Skin epidermis (tissue), 12 donors: ENCODE measurements at regions not wholly inside any gene's neighbourhood (a gene's known extent, or its start where the extent isn't known, plus 50 kb on each side); places are given as distances from the start of the nearest gene placed in this dataset.

ENCODE experiments used
- H3K27ac ChIP-seq, 21 experiments: fragments of 200-600 bp; sonication (generic) in 11 of 21; one replicate each; pipeline ENCODE4 v1.5.0; 2020; ENCODE audit warnings: mild to moderate bottlenecking in 3 of 21, inconsistent platforms in 2 of 21, moderate library complexity in 2 of 21
- H3K4me3 ChIP-seq, 7 experiments: fragments of 200-600 bp; sonication (generic) in 2 of 7; one replicate each; pipeline ENCODE4 v1.5.0; 2020; ENCODE audit warnings: inconsistent platforms in 2 of 7, mild to moderate bottlenecking in 2 of 7, moderate library complexity in 1 of 7

DNA sequence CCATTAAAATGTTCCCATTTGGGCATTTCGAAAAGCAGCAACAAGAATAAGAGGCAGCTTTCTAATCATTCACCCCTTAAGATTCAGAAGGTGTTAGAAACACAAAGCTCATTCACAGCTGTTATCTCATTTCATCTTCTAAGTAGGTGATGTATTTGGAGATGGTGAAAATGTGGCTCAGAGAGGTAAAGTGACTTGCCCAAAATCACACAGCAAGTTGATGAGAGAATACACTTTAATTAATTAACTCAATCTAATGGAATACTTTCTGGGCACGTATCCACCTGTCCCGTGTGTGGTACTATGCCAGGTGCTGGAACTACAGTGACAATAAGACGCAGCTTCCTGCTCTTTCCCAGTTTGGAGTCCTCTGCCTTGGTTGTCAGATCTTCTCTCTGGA is 147.4 kb upstream of the LRFN2 start:
- no peak overlapping the region for H3K4me3 ChIP-seq
- no peak overlapping the region for H3K27ac ChIP-seq

DNA sequence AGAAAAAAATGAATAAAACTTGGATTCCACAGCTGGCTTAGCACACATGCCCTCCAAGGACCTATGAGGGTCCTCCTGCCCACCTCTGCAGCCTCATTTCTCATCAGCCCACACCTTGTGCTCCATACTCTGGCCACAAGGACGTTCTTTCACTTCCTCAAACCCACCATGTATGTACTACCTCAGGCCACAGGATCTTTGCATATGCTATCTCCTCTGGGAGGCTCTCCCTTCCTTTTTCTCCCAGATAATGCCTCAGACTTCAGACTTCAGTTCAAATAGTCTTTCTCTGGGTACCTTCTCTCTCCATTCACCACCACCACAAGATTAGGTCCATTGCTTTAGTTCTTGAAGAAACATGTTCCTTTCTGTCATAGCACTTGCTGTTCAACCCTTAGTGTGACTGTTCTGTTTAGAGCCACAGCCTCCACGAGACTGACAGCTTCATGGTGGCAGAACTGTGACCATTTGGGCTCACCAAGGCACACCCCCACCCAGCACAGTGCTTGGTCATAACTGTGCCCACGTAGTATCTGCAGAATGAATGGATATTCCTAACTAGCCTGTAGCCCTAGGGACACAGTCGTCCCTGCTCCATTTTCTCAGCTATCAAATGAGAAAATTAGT is 146.7 kb upstream of the LRFN2 start:
- H3K4me3 ChIP-seq = no peak overlapping the region

GRCh38 chr6:40733290-40733689 is 146.1 kb upstream of the LRFN2 start:
- Histone ChIP-seq H3K4me3 (no peak overlapping the region), H3K27ac (no peak overlapping the region)

More for the DNA sequence above, 146.7 kb upstream of the LRFN2 start:
- H3K27ac ChIP-seq = no peak overlapping the region

DNA sequence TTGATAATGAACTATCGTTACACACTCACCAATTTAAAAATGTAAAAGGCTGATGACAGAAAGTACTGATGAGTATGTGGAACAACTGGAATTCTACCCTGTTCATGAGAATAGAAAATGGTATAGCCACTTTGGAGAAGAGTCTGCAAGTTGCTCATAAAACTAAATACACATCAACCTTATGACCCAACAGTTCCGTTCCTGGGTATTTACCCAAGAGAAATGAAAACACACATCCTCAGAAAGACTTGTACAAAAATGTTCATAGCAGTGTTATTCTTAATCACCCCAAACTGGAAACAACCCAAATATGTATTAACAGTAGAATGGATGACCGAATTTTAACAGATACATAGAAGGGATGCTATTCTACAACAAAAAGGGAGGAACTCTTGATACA is 145.7 kb upstream of the LRFN2 start:
- H3K27ac ChIP-seq = no peak overlapping the region
- H3K4me3 ChIP-seq = no peak overlapping the region

DNA sequence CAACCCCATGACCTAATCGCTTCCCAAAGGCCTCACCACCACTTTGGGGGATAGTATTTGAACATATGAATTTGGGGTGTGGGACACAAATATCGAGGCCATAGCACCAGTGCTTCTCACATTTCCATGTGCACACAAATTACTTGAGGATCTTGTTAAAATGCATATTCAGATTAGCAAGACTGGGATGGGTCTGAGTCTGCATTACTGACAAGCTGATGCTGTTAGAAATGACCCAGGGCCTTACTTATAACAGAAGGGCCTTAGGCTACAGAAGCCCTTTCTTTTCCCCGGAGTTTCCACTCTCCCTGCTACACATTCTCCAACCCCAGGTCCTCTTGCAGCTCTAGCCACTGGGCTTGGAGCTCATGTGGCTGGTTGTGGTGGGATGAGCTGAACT is 141.5 kb upstream of the LRFN2 start:
- Histone ChIP-seq H3K27ac (no peak overlapping the region), H3K4me3 (no peak overlapping the region)

- Histone ChIP-seq H3K27ac (no peak overlapping the region), H3K4me3 (no peak overlapping the region)
Measured at GRCh38 chr6:40727271-40727670, 140.1 kb upstream of the LRFN2 start.

DNA sequence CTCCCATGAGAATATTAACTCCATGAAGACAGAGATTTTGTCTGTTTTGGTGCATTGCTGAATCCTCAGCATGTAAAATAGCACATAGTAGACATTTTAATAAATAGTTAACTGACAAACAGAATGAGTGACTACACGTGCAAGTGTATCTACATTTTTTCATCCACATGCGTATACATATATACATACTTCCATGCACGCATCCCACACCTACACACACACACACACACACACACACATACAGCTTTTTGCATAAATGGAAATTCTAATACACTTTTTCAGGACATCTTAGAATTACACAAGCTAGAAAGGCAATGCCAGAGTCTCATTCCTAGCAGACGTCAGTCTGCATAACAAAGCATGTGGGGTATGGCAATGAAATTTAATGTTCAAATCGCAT is 139.7 kb upstream of the LRFN2 start:
- Histone ChIP-seq H3K27ac (no peak overlapping the region), H3K4me3 (no peak overlapping the region)

GRCh38 chr6:40725390-40725789 is 138.2 kb upstream of the LRFN2 start:
- no peak overlapping the region for H3K4me3 ChIP-seq
- no peak overlapping the region for H3K27ac ChIP-seq

GRCh38 chr6:40724886-40725285 is 137.7 kb upstream of the LRFN2 start:
- no peak overlapping the region for H3K4me3 ChIP-seq
- H3K27ac ChIP-seq = no peak overlapping the region

GRCh38 chr6:40723967-40724366 is 136.8 kb upstream of the LRFN2 start:
- Histone ChIP-seq H3K27ac (no peak overlapping the region), H3K4me3 (no peak overlapping the region)

- Histone ChIP-seq H3K27ac (no peak overlapping the region), H3K4me3 (no peak overlapping the region)
Measured at GRCh38 chr6:40722553-40723258, 135.5 kb upstream of the LRFN2 start.

DNA sequence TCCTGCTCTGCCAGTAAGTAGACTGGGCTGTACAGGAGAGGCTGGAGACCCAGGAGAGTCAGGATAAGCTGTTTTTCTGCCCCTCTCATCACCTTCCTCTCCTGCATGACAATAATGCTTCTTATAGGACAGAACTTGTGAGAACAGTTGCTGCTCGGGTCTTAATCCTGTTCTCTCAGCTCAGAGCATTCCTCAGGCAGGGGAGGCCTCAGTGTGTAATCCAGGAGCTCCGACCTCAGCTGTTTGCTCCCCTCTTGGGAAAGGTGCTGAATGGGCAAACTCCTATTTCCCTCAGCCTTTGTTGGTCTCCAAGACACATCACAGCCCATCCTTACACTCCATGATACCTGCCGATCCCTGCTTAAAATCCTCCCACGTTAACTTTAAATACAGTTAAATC is 134.9 kb upstream of the LRFN2 start:
- no peak overlapping the region for H3K27ac ChIP-seq

DNA sequence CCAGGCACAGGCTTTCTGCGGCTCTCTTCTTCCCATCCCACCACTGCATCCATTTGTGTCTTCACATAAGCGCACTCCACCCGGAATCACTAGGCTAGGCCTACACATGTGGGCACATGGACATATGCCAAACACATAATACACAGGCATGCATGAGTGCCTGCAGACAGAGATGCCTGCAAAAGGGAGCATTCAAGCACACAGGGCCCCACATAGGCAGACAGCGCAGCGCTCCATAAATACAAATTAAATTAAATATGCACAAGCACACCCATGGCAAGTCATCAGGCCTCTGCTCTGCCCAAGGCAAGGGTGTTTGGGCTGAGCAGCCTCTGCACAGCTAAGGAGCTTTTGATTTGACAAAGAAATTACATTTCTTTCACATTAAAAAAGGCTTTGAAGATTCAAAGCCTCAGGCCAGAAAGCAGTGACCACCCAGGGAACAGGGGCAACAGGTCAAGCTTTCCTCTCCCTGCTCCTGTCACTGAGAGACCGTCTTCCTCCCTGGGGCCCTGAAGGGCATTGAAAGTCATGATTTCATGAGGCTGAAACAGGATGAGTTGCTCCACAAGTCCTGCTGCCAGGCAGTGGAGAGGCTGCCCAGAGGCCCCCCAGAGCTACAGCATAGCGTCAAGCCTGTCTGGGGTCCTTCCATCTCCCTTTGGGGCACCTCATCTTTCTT is 134.2 kb upstream of the LRFN2 start:
- Histone ChIP-seq H3K27ac (peak overlapping the region in 1 of 21 experiments; percentile 16), H3K4me3 (no peak overlapping the region)

More for the DNA sequence above, 134.9 kb upstream of the LRFN2 start:
- no peak overlapping the region for H3K4me3 ChIP-seq

DNA sequence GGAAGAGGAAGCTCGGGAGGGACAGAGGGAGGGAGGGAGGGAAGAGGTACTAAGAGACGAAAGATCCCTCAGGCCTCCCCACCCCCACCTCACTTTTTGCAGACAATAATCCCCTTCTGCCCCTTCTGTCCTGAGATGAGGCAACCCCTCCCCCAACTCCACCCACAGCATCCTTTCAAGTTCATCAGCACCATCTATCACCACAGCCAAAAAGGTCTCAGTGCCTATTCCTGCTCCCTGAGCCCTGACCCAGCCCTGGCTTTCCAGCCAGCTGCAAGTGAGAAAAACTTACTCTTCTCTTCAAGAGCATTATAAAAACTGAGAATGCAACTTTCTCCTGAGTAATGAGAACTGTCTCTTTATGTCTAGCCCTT is 133.2 kb upstream of the LRFN2 start:
- peak overlapping the region in 1 of 21 experiments; percentile 58 for H3K27ac ChIP-seq
- no peak overlapping the region for H3K4me3 ChIP-seq

GRCh38 chr6:40719671-40720374 is 132.7 kb upstream of the LRFN2 start:
- Histone ChIP-seq H3K4me3 (no peak overlapping the region), H3K27ac (peak overlapping the region in 9 of 21 experiments; percentile 24 to 66 (median 57))

GRCh38 chr6:40718401-40718800 is 131.2 kb upstream of the LRFN2 start:
- no peak overlapping the region for H3K27ac ChIP-seq

DNA sequence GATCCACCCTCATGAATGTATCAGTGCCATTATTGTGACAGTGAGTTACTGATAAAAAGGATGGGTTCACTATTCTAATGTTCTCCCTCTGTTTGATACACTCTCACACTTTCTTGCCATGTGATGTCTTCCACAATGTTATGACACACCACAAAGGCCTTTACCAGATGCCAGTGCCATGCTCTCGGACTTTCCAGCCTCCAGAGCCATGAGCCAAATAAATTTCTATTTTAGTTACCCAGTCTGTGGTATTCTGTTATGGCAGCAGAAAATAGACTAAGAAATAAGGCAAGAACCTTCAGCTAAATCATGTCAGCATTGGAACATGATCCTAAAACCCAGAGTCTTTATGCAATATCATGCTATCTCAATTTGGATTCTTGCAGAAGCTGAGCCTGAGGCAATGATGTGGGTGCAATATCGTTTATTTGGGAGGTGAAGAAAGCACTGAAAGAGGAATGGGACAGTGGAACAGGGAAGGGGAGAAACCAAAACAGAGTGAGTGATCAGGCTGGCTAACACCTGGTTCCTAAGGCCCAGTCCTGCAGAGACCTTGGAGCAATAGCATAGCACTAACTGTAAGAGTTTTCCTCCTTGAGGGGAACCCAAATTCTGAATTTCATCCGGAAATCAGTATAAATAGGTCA is 130.4 kb upstream of the LRFN2 start:
- no peak overlapping the region for H3K4me3 ChIP-seq
- no peak overlapping the region for H3K27ac ChIP-seq

More at GRCh38 chr6:40718401-40718800, 131.2 kb upstream of the LRFN2 start:
- no peak overlapping the region for H3K4me3 ChIP-seq

DNA sequence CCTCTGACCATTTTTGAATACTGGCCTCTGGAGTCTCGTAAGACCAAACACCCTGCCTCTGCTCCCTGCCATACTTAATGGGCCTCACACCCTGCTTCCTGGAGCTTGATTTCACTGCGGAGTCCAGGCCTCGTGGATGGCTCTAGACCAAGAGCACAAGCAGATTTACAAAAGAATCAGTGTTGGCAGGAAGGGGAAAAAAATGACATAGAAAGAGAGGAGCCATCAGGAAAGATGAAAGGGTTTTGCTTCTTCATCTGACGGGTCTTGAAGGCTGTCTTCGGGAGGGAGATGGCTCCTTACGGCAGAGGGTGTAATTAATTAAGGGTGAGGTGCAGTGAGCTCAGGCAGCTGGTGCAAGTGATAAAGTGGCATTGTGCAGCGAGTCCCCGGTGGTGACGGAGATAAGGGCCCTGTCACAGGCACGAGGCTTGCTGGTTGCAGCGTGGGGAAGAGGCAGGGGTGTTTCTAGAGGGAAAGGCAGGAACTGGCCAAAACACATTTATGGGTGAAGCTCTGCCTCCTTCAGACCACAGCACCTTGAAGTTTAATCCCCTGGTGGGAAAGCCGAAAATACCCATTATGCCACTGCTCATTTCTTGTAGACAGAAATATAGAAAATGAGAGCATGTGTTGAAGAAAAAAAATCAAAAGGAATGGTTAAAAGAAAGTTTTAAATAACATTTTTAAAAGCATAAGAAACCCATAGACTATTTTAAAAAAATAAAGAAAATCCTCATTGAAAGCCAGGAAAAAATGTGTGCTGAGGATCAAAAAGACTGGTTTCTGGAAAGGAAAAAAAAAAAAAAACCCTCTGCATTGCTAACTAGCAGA is 128.6 kb upstream of the LRFN2 start:
- Histone ChIP-seq H3K27ac (no peak overlapping the region), H3K4me3 (no peak overlapping the region)
